GM19452 (cell line): ENCODE measurements at regions not wholly inside any gene's neighbourhood (a gene's known extent, or its start where the extent isn't known, plus 50 kb on each side); places are given as distances from the start of the nearest gene placed in this dataset.
"Not testable (repeated sequence)": the region's sequence is repeated elsewhere in the genome, so short reads cannot be mapped to it uniquely, and the experiment has no call there.

Experiments
- ATAC-seq: cut with Tn5 transposase; IDR thresholded peaks from one replicate; pipeline ENCODE4 v1.9.1; 2021; ENCODE audit not compliant: unreplicated experiment

- not testable (repeated sequence) for ATAC-seq
These were observed 914.4 kb upstream of the ADAMTS5 start for GRCh38 chr21:27881331-27881730.

- not testable (repeated sequence) for ATAC-seq
These were observed 905.5 kb upstream of the ADAMTS5 start for GRCh38 chr21:27872411-27872810.

GRCh38 chr21:27870755-27871154 is 903.9 kb upstream of the ADAMTS5 start:
- not testable (repeated sequence) for ATAC-seq

GRCh38 chr21:27860314-27860955 is 893.5 kb upstream of the ADAMTS5 start:
- ATAC-seq: not testable (repeated sequence)

- ATAC-seq: not testable (repeated sequence)
These were observed 891.4 kb upstream of the ADAMTS5 start for GRCh38 chr21:27858053-27858825.

- not testable (repeated sequence) for ATAC-seq
These were observed 890.1 kb upstream of the ADAMTS5 start for GRCh38 chr21:27856988-27857387.

GRCh38 chr21:27841084-27841672 is 874.3 kb upstream of the ADAMTS5 start:
- no peak for ATAC-seq

GRCh38 chr21:27840262-27840661 is 873.4 kb upstream of the ADAMTS5 start:
- ATAC-seq: no peak

- no peak for ATAC-seq
These were observed 872.7 kb upstream of the ADAMTS5 start for GRCh38 chr21:27839512-27840115.

GRCh38 chr21:27838573-27838972 is 871.7 kb upstream of the ADAMTS5 start:
- ATAC-seq: no peak

- no peak for ATAC-seq
These were observed 871.0 kb upstream of the ADAMTS5 start for GRCh38 chr21:27837936-27838335.

GRCh38 chr21:27833298-27833697 is 866.4 kb upstream of the ADAMTS5 start:
- no peak for ATAC-seq

- ATAC-seq: no peak
These were observed 865.1 kb upstream of the ADAMTS5 start for GRCh38 chr21:27831816-27832569.

- ATAC-seq: no peak
These were observed 864.3 kb upstream of the ADAMTS5 start for GRCh38 chr21:27831177-27831576.

GRCh38 chr21:27827972-27828371 is 861.1 kb upstream of the ADAMTS5 start:
- ATAC-seq: no peak

GRCh38 chr21:27825035-27825434 is 858.1 kb upstream of the ADAMTS5 start:
- ATAC-seq: no peak

- ATAC-seq: no peak
These were observed 856.8 kb upstream of the ADAMTS5 start for GRCh38 chr21:27823652-27824201.

- ATAC-seq: no peak
These were observed 853.5 kb upstream of the ADAMTS5 start for GRCh38 chr21:27820342-27820741.

GRCh38 chr21:27819299-27819698 is 852.4 kb upstream of the ADAMTS5 start:
- ATAC-seq: no peak

GRCh38 chr21:27818847-27819246 is 852.0 kb upstream of the ADAMTS5 start:
- no peak for ATAC-seq
